C4-2B (cell line): ENCODE measurements at regions not wholly inside any gene's neighbourhood (a gene's known extent, or its start where the extent isn't known, plus 50 kb on each side); places are given as distances from the start of the nearest gene placed in this dataset.

Experiments used
- CTCF ChIP-seq: fragments of 450-650 bp; conservative IDR thresholded peaks from 2 replicates; pipeline ENCODE4 v1.5.1; 2017; ENCODE audit warnings: mild to moderate bottlenecking
- ZFX ChIP-seq: fragments of 450-650 bp; IDR thresholded peaks from 2 replicates; pipeline ENCODE4 v1.6.1; 2017

GRCh38 chr2:57523304-57523703, 523.3 kb upstream of the VRK2 start:
- TF ChIP-seq CTCF (no peak), ZFX (no peak)
